Right lobe of liver (tissue), 4 donors: ENCODE measurements at regions not wholly inside any gene's neighbourhood (a gene's known extent, or its start where the extent isn't known, plus 50 kb on each side); places are given as distances from the start of the nearest gene placed in this dataset.

Experiments
- CTCF ChIP-seq, 4 donors: fragments of 200-600 bp in 3 of 4; fragments of 450-650 bp in 1 of 4; IDR thresholded peaks; one replicate each; pipeline versions ENCODE4 v1.5.1 to v1.8.0; 2016 to 2022; ENCODE audit warnings: antibody characterized with exemption in 4 of 4, mild to moderate bottlenecking in 2 of 4
- POLR2A ChIP-seq: fragments of 450-650 bp; IDR thresholded peaks from one replicate; pipeline ENCODE4 v1.6.1; 2017; ENCODE audit warnings: antibody characterized with exemption, mild to moderate bottlenecking
- donor health status: DM: no; HTN: no; CAD: no.
- donor health status: DM: no; HTN: no; CAD: no.
- donor health status: DM: no; HTN: yes; CAD: no.

GRCh38 chr18:44597797-44598196 lies 82.9 kb upstream of the SETBP1 start:
- TF ChIP-seq CTCF (IDR thresholded peaks at IDR 0.05) (no peak), POLR2A (no peak)
